Mesodermal cell (in vitro differentiated cells): ENCODE measurements at regions not wholly inside any gene's neighbourhood (a gene's known extent, or its start where the extent isn't known, plus 50 kb on each side); places are given as distances from the start of the nearest gene placed in this dataset.
"Not testable (repeated sequence)": the region's sequence is repeated elsewhere in the genome, so short reads cannot be mapped to it uniquely, and the experiment has no call there.

ENCODE experiments used
- H3K27ac ChIP-seq: 2 replicates; pipeline ENCODE4 v1.7.0; 2013; ENCODE audit warnings: mild to moderate bottlenecking, low read depth, low read length, moderate library complexity; ENCODE audit not compliant: severe bottlenecking
- H3K36me3 ChIP-seq: 2 replicates; pipeline ENCODE4 v1.7.1; 2013; ENCODE audit warnings: mild to moderate bottlenecking, low read length, moderate library complexity; ENCODE audit not compliant: control insufficient read depth, insufficient read depth
- H3K4me1 ChIP-seq: one replicate; pipeline ENCODE4 v1.7.1; 2013; ENCODE audit warnings: mild to moderate bottlenecking, low read length; ENCODE audit not compliant: insufficient read depth, control insufficient read depth, poor library complexity, severe bottlenecking
- H3K4me3 ChIP-seq: 2 replicates; pipeline ENCODE4 v1.7.0; 2013; ENCODE audit warnings: low read length, control low read depth, mild to moderate bottlenecking; ENCODE audit not compliant: insufficient read depth, poor library complexity, severe bottlenecking; ENCODE audit errors: extremely low read depth
- H3K9me3 ChIP-seq: 2 replicates; pipeline ENCODE4 v1.7.1; 2013; ENCODE audit warnings: mild to moderate bottlenecking, low read length, moderate library complexity; ENCODE audit not compliant: control insufficient read depth
- WGBS, 2 experiments: methylation state at CpG; one replicate each; pipeline ENCODE4 v1.1.5; 2013; ENCODE audit warnings: missing lambda C conversion rate in 2 of 2; ENCODE audit not compliant: insufficient coverage in 2 of 2; 5-methylcytosine and 5-hydroxymethylcytosine counted together

- no peaks in the 10 kb centered on the region for H3K36me3 ChIP-seq
- no peak overlapping the region for H3K27ac ChIP-seq
- no peak overlapping the region for H3K4me3 ChIP-seq
- no peaks in the 10 kb centered on the region for H3K9me3 ChIP-seq
- H3K4me1 ChIP-seq: no peaks in the 10 kb centered on the region
Measured at GRCh38 chr6:85065831-85066230, 301.4 kb upstream of the TBX18 start.

- Histone ChIP-seq H3K9me3 (no peaks in the 10 kb centered on the region), H3K27ac (no peak overlapping the region), H3K36me3 (no peaks in the 10 kb centered on the region), H3K4me3 (no peak overlapping the region), H3K4me1 (no peaks in the 10 kb centered on the region)
- 79 to 89% methylated on average over 2 to 3 of the region's 4 CpGs for WGBS, 2 experiments
Measured at GRCh38 chr6:85063611-85064010, 299.2 kb upstream of the TBX18 start.

GRCh38 chr6:85062884-85063283, 298.5 kb upstream of the TBX18 start:
- 33 to 38% methylated on average over 1 of the region's 2 CpGs for WGBS, 2 experiments
- Histone ChIP-seq H3K27ac (no peak overlapping the region), H3K36me3 (no peaks in the 10 kb centered on the region), H3K4me1 (no peaks in the 10 kb centered on the region), H3K4me3 (no peak overlapping the region), H3K9me3 (no peaks in the 10 kb centered on the region)

GRCh38 chr6:85058806-85059205, 294.4 kb upstream of the TBX18 start:
- H3K36me3 ChIP-seq: no peaks in the 10 kb centered on the region
- no peak overlapping the region for H3K4me3 ChIP-seq
- no CpG with 5 or more reads among the region's 2 CpGs for WGBS, 2 experiments

DNA sequence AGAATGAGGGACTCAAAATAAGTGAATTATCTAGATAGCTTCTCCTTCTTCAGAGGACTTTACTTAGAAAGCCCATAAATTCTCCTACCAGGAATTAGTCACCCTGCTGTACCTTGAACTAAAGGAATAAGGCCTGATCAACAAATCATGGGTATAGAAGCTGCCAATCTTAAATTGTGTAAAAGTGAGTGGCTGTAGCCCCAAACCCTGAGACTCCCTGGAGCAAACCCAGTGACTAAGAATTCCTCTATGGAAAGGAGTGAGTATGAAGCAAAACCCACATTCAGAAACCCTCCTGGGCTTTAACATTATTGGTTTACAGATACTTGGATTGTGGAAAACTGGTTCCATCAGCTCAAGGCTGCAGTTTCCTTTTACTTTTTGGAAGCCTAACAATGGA, 285.8 kb upstream of the TBX18 start:
- H3K9me3 ChIP-seq: no peaks in the 10 kb centered on the region

More at GRCh38 chr6:85058806-85059205, 294.4 kb upstream of the TBX18 start:
- H3K4me1 ChIP-seq: no peaks in the 10 kb centered on the region
- H3K9me3 ChIP-seq: no peaks in the 10 kb centered on the region
- H3K27ac ChIP-seq: no peak overlapping the region

GRCh38 chr6:85049282-85049681, 284.9 kb upstream of the TBX18 start:
- Histone ChIP-seq H3K36me3 (no peaks in the 10 kb centered on the region), H3K4me1 (no peaks in the 10 kb centered on the region), H3K27ac (no peak overlapping the region), H3K9me3 (no peaks in the 10 kb centered on the region), H3K4me3 (no peak overlapping the region)
- 92 to 100% methylated on average over 1 to 2 of the region's 2 CpGs for WGBS, 2 experiments

More for the DNA sequence above, 285.8 kb upstream of the TBX18 start:
- H3K4me3 ChIP-seq: no peak overlapping the region
- no peaks in the 10 kb centered on the region for H3K4me1 ChIP-seq
- H3K36me3 ChIP-seq: no peaks in the 10 kb centered on the region
- no peak overlapping the region for H3K27ac ChIP-seq

DNA sequence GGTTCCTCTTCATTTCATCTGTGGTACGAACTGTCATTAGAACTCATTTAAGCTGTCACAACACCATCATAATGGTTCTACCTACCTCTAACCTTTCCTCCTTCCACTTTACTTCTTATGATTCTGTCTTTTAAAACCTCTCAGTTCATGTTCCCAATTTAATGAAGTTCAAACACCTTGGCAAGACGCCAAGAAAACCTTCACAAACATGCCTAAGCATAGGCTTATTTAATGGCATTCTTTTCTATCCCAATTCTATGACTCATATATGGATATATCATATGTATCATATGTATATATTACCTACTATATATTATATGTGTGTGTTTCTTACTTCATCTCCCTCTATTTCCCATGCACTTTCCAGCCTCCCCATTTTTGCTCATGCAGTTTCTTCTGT, 283.4 kb upstream of the TBX18 start:
- WGBS, 2 experiments: 73 to 100% methylated on average over 1 of the region's 2 CpGs
- Histone ChIP-seq H3K4me1 (no peaks in the 10 kb centered on the region), H3K9me3 (no peaks in the 10 kb centered on the region), H3K27ac (no peak overlapping the region), H3K36me3 (no peaks in the 10 kb centered on the region), H3K4me3 (no peak overlapping the region)

GRCh38 chr6:85045767-85046166, 281.4 kb upstream of the TBX18 start:
- no CpG with 5 or more reads among the region's 1 CpG for WGBS, 2 experiments
- not testable (repeated sequence) for H3K4me1 ChIP-seq, H3K27ac ChIP-seq, H3K9me3 ChIP-seq, H3K4me3 ChIP-seq, H3K36me3 ChIP-seq

DNA sequence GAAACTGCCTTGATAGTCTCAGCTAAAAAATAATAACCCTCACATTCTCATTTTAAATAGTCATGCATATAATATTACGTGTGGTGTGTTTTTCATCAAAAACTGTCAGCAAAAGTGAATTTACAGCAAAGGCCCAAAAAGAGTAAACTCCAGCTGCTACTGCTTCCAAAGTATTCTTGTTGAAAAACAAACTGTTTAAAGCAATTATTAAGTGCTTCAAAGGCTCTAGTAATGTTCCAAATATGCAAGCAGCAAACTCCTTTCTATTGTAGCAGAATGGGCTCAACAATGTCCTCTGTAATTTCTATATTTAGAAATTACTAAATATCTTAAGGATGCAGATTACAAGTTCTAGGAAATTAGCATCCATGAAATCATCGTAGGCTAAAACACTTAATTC, 280.0 kb upstream of the TBX18 start:
- H3K4me3 ChIP-seq: no peak overlapping the region
- no peaks in the 10 kb centered on the region for H3K9me3 ChIP-seq
- no peak overlapping the region for H3K27ac ChIP-seq
- no CpG with 5 or more reads among the region's 2 CpGs for WGBS, 2 experiments
- H3K4me1 ChIP-seq: no peaks in the 10 kb centered on the region
- no peaks in the 10 kb centered on the region for H3K36me3 ChIP-seq

- H3K4me3 ChIP-seq: no peak overlapping the region
- H3K4me1 ChIP-seq: no peaks in the 10 kb centered on the region
- no peaks in the 10 kb centered on the region for H3K9me3 ChIP-seq
- no peak overlapping the region for H3K27ac ChIP-seq
- no peaks in the 10 kb centered on the region for H3K36me3 ChIP-seq
Measured at GRCh38 chr6:85041376-85041775, 277.0 kb upstream of the TBX18 start.

- Histone ChIP-seq H3K4me3 (no peak overlapping the region), H3K36me3 (no peaks in the 10 kb centered on the region), H3K4me1 (no peaks in the 10 kb centered on the region), H3K27ac (no peak overlapping the region), H3K9me3 (peaks cover 21% of the 10 kb centered on the region)
- no CpG with 5 or more reads among the region's 4 CpGs for WGBS, 2 experiments
Measured at GRCh38 chr6:85037221-85037620, 272.8 kb upstream of the TBX18 start.

DNA sequence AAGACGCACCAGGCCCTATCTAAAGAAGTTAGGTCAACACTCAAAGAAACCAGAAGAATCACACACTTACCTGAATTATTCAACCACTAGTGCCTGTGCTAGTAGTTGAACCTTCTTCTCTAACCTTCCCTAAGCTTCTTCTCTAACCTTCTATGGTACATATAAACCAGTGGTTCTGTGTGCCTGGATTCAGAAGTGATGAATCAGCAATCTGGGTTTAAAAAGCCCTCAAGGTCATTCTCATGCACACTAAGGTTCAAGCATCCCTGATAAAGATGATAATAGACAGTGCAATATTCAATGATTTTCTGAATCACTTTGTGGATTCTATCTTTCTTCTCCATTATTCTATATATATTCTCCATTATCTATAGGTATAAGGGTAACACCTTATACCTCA, 271.4 kb upstream of the TBX18 start:
- Histone ChIP-seq H3K4me3 (no peak overlapping the region), H3K9me3 (peaks cover 21% of the 10 kb centered on the region), H3K4me1 (no peaks in the 10 kb centered on the region), H3K27ac (no peak overlapping the region), H3K36me3 (no peaks in the 10 kb centered on the region)
- WGBS, 2 experiments: 83% methylated on average over 1 of the region's 1 CpG; no CpG with 5 or more reads in 1 of the 2 experiments
